ENCODE measurements at regions not wholly inside any gene's neighbourhood (a gene's known extent, or its start where the extent isn't known, plus 50 kb on each side); places are given as distances from the start of the nearest gene placed in this dataset.

DNA sequence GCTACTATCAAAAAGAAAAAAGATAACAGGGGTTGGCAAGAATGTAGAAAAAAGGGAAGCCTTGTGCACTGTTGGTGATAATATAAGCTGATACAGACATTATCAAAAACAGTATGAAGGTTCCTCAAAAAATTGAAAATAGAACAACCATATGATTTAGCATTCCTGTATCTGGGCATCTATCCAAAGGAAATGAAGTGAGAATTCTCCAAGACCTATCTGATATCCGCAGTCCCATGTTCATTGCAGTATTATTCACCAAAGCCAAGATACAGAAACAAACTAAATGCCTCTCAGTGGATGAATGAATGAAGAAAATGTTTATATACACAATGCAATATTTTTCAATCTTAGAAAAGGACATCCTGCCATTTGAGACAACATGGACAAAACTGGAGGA is 1943.3 kb downstream of the MAT2B start:
- intact Hi-C loops (cut with DNase I, micrococcal nuclease), result no loop called here
- DNase-seq (no peak), ATAC-seq (no peak)
- Mint-ChIP-seq H3K4me1 (no peaks in the 10 kb centered on the region), H3K27ac (no peak overlapping the region), H3K9me3 (ENCODE audit: low read depth) (peaks cover 11% of the 10 kb centered on the region), H3K27me3 (no peaks in the 10 kb centered on the region), H3K36me3 (ENCODE audit: low read depth) (no peaks in the 10 kb centered on the region), H3K4me3 (no peak overlapping the region)
- CTCF ChIA-PET, result no interaction called here
- POLR2A ChIA-PET, result no interaction called here

GRCh38 chr5:165457859-165458481 is 1952.6 kb downstream of the MAT2B start:
- POLR2A ChIA-PET, result no interaction called here
- Mint-ChIP-seq H3K9me3 (ENCODE audit: low read depth) (no peaks in the 10 kb centered on the region), H3K27me3 (no peaks in the 10 kb centered on the region), H3K27ac (no peak overlapping the region), H3K4me1 (no peaks in the 10 kb centered on the region), H3K36me3 (ENCODE audit: low read depth) (no peaks in the 10 kb centered on the region), H3K4me3 (no peak overlapping the region)
- ATAC-seq, result no peak
- intact Hi-C loops (cut with DNase I, micrococcal nuclease), result loop anchor here in 1 of 2 experiments (5.0 kb wide), 2 partner anchors 1446 to 1896 kb away; no protein-coding TSS in a partner anchor
- CTCF ChIA-PET, result interaction anchor here (0.8 kb wide), 1 partner anchor 182 kb away, joined by 3 read pairs; no protein-coding TSS in a partner anchor
- DNase-seq, result no peak

GRCh38 chr5:165459232-165459631 is 1953.8 kb downstream of the MAT2B start:
- H3K36me3 Mint-ChIP-seq (ENCODE audit: low read depth), result no peaks in the 10 kb centered on the region
- ATAC-seq, result no peak
- DNase-seq, result no peak
- no peaks in the 10 kb centered on the region for H3K4me1 Mint-ChIP-seq
- POLR2A ChIA-PET, result no interaction called here
- H3K9me3 Mint-ChIP-seq (ENCODE audit: low read depth), result peaks cover 6% of the 10 kb centered on the region
- no peak overlapping the region for H3K27ac Mint-ChIP-seq
- H3K27me3 Mint-ChIP-seq, result no peaks in the 10 kb centered on the region
- intact Hi-C loops (cut with DNase I, micrococcal nuclease), result loop anchor here in 1 of 2 experiments (5.0 kb wide), 2 partner anchors 1447 to 1897 kb away; no protein-coding TSS in a partner anchor
- CTCF ChIA-PET, result interaction anchor here (0.7 kb wide), 1 partner anchor 32 kb away, joined by 3 read pairs; no protein-coding TSS in a partner anchor
- no peak overlapping the region for H3K4me3 Mint-ChIP-seq

- no peaks in the 10 kb centered on the region for H3K36me3 Mint-ChIP-seq (ENCODE audit: low read depth)
- no peaks in the 10 kb centered on the region for H3K4me1 Mint-ChIP-seq
- H3K27ac Mint-ChIP-seq, result no peak overlapping the region
- no peak overlapping the region for H3K4me3 Mint-ChIP-seq
- peaks cover 10% of the 10 kb centered on the region for H3K9me3 Mint-ChIP-seq (ENCODE audit: low read depth)
- ChIA-PET CTCF (no interaction called here), POLR2A (no interaction called here)
- intact Hi-C loops (cut with DNase I, micrococcal nuclease), result no loop called here
- ATAC-seq (no peak), DNase-seq (no peak)
- H3K27me3 Mint-ChIP-seq, result no peaks in the 10 kb centered on the region
Observed at GRCh38 chr5:165460911-165461310, 1955.5 kb downstream of the MAT2B start.

DNA sequence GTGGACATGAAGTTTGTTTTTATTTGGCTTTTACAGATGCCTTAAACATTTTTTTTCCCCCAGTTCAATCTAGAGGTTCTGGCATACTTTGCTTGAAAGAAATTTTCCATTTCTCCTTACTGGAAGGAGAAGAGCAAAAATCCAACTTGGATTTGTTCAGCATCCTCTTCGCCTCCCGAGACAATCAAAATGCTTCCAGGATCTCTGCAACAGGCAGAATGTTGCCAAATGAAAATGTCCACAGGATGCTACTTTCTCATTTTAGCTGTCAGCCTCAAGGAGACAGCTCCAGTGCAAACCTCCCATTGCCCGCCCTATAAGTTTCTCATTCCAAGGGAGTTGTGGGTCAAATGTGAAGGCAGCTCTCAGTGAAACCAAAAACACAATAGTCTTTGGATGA is 1972.1 kb downstream of the MAT2B start:
- Mint-ChIP-seq H3K9me3 (ENCODE audit: low read depth) (peaks cover 3% of the 10 kb centered on the region), H3K4me3 (no peak overlapping the region), H3K27ac (no peak overlapping the region), H3K36me3 (ENCODE audit: low read depth) (no peaks in the 10 kb centered on the region), H3K4me1 (no peaks in the 10 kb centered on the region), H3K27me3 (no peaks in the 10 kb centered on the region)
- DNase-seq (no peak), ATAC-seq (no peak)
- CTCF ChIA-PET, result no interaction called here
- POLR2A ChIA-PET, result no interaction called here
- intact Hi-C loops (cut with DNase I, micrococcal nuclease), result no loop called here

- DNase-seq (no peak), ATAC-seq (no peak)
- H3K9me3 Mint-ChIP-seq (ENCODE audit: low read depth), result peaks cover 2% of the 10 kb centered on the region
- no peaks in the 10 kb centered on the region for H3K27me3 Mint-ChIP-seq
- POLR2A ChIA-PET, result no interaction called here
- H3K4me3 Mint-ChIP-seq, result no peak overlapping the region
- CTCF ChIA-PET, result no interaction called here
- intact Hi-C loops (cut with DNase I, micrococcal nuclease), result no loop called here
- no peak overlapping the region for H3K27ac Mint-ChIP-seq
- H3K4me1 Mint-ChIP-seq, result no peaks in the 10 kb centered on the region
- H3K36me3 Mint-ChIP-seq (ENCODE audit: low read depth), result no peaks in the 10 kb centered on the region
Observed at GRCh38 chr5:165495829-165496380, 1990.5 kb downstream of the MAT2B start.

DNA sequence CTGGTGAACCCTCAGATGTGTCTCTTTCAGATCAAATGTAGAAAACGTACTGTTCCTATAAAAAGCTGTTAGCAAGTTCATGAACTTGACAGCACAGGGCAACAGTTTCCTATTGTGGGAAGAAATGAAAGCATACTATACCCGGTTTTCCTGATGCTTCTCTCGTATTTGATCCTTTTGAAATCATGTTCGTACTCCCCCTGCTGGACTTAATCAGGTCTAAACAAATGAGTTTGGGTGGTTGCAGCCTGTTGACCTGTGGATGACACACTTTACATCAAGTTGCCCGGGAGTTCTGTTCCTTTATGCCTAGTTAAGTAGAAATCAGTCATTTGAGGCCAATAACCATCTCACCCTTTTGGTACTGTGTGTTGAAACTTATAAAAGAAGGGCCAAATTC is 1992.3 kb downstream of the MAT2B start:
- DNase-seq, result no peak
- intact Hi-C loops (cut with DNase I, micrococcal nuclease), result no loop called here
- ATAC-seq, result no peak
- Mint-ChIP-seq H3K4me3 (no peak overlapping the region), H3K27me3 (no peaks in the 10 kb centered on the region), H3K4me1 (no peaks in the 10 kb centered on the region), H3K27ac (no peak overlapping the region), H3K36me3 (ENCODE audit: low read depth) (no peaks in the 10 kb centered on the region), H3K9me3 (ENCODE audit: low read depth) (peaks cover 2% of the 10 kb centered on the region)
- CTCF ChIA-PET, result no interaction called here
- POLR2A ChIA-PET, result no interaction called here

DNA sequence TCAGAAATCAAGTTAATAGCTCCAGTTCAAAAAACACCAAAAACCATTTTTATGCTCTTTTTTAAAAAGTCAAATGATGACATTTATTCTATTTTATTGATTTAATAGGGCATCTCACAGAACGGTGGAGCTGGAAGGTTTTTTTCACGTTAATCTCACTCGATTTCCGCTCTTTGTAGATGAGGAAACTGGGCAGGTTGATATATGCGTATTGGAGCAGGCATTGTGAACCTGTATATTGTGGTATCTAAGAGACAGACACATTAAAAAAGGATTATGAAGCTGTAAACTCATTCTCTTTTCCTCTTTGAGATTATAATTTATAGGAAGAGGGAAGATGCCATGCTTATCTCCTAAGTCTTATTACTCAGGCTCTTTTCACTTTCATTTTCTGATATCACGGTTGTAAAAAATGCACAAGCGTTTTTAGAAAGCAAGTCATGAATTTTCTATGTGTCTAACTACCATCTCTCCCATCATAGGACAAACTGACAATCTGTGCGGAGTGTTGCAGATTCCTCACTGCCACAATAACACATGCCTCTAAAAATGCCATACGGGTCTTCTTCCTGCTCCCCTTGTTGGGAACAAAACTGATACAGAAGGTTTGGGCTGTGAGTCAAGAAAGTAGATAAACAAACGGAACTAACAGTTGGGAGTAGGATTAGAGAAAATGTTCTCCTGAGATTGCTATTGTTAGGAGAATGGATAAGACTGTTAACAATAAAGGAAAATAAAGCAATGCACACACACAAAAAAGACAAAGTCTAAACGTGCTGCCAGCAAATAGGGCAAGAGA is 1997.7 kb downstream of the MAT2B start:
- DNase-seq (no peak), ATAC-seq (no peak)
- no peak overlapping the region for H3K4me3 Mint-ChIP-seq
- no peaks in the 10 kb centered on the region for H3K36me3 Mint-ChIP-seq (ENCODE audit: low read depth)
- no peaks in the 10 kb centered on the region for H3K4me1 Mint-ChIP-seq
- intact Hi-C loops (cut with DNase I, micrococcal nuclease), result no loop called here
- CTCF ChIA-PET, result no interaction called here
- no peaks in the 10 kb centered on the region for H3K27me3 Mint-ChIP-seq
- POLR2A ChIA-PET, result no interaction called here
- peaks cover 6% of the 10 kb centered on the region for H3K9me3 Mint-ChIP-seq (ENCODE audit: low read depth)
- H3K27ac Mint-ChIP-seq, result no peak overlapping the region

- H3K4me3 Mint-ChIP-seq, result no peak overlapping the region
- no peaks in the 10 kb centered on the region for H3K36me3 Mint-ChIP-seq (ENCODE audit: low read depth)
- no peaks in the 10 kb centered on the region for H3K4me1 Mint-ChIP-seq
- no peak overlapping the region for H3K27ac Mint-ChIP-seq
- H3K27me3 Mint-ChIP-seq, result no peaks in the 10 kb centered on the region
- peaks cover 11% of the 10 kb centered on the region for H3K9me3 Mint-ChIP-seq (ENCODE audit: low read depth)
- POLR2A ChIA-PET, result no interaction called here
- CTCF ChIA-PET, result no interaction called here
- ATAC-seq, result no peak
- intact Hi-C loops (cut with DNase I, micrococcal nuclease), result no loop called here
- no peak for DNase-seq
Observed at GRCh38 chr5:165504674-165505073, 1999.3 kb downstream of the MAT2B start.

DNA sequence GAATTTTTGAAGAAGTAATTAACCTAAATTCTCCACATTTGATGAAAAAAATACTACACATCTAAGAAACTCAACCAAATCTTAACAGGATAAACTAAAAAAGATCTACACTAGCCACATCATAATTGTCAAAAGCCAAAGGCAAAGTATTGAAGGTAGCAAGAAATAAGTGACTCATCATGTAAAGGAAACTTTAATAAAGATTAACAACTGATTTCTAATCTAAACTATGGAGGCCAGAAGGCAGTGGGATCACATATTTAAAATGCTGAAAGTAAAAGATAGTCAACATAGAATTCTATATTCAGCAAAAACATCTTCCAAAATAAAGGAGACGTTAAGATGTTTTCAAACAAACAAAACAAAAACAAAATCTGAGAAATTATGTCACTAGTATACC is 2002.9 kb downstream of the MAT2B start:
- H3K27ac Mint-ChIP-seq, result no peak overlapping the region
- DNase-seq (no peak), ATAC-seq (no peak)
- CTCF ChIA-PET, result no interaction called here
- POLR2A ChIA-PET, result no interaction called here
- H3K36me3 Mint-ChIP-seq (ENCODE audit: low read depth), result no peaks in the 10 kb centered on the region
- intact Hi-C loops (cut with DNase I, micrococcal nuclease), result no loop called here
- H3K27me3 Mint-ChIP-seq, result no peaks in the 10 kb centered on the region
- H3K4me3 Mint-ChIP-seq, result no peak overlapping the region
- H3K4me1 Mint-ChIP-seq, result no peaks in the 10 kb centered on the region
- H3K9me3 Mint-ChIP-seq (ENCODE audit: low read depth), result peaks cover 10% of the 10 kb centered on the region

- ChIA-PET POLR2A (no interaction called here), CTCF (no interaction called here)
- intact Hi-C loops (cut with DNase I, micrococcal nuclease), result no loop called here
- Mint-ChIP-seq H3K9me3 (ENCODE audit: low read depth) (peaks cover 10% of the 10 kb centered on the region), H3K4me3 (no peak overlapping the region), H3K27ac (no peak overlapping the region), H3K27me3 (no peaks in the 10 kb centered on the region), H3K4me1 (no peaks in the 10 kb centered on the region), H3K36me3 (ENCODE audit: low read depth) (no peaks in the 10 kb centered on the region)
- ATAC-seq (no peak), DNase-seq (no peak)
Observed at GRCh38 chr5:165508861-165509260, 2003.4 kb downstream of the MAT2B start.
